GM23338 (cell line): ENCODE measurements at regions not wholly inside any gene's neighbourhood (a gene's known extent, or its start where the extent isn't known, plus 50 kb on each side); places are given as distances from the start of the nearest gene placed in this dataset.

ENCODE experiments used
- ATAC-seq: fragments of 200-7000 bp; cut with Tn5 transposase; 3 replicates; pipeline ENCODE4 v1.9.1; 2020
- DNase-seq: peaks from one replicate; pipeline ENCODE4 v3.0.0-alpha.2; 2015; ENCODE audit warnings: low spot score
- H2AFZ ChIP-seq: fragments of 200-600 bp; sonication (generic); 2 replicates; pipeline ENCODE4 v1.8.0; 2016; ENCODE audit warnings: antibody characterized with exemption, mild to moderate bottlenecking, moderate library complexity
- H3F3A ChIP-seq: fragments of 200-600 bp; sonication (generic); replicated peaks from 2 replicates; pipeline ENCODE4 v1.8.0; 2017; ENCODE audit warnings: antibody characterized with exemption, mixed run types, low read depth
- H3K27ac ChIP-seq: fragments of 200-600 bp; sonication (generic); 2 replicates; pipeline ENCODE4 v1.6.1; 2016; ENCODE audit warnings: low read depth
- H3K27me3 ChIP-seq: fragments of 200-600 bp; sonication (generic); 2 replicates; pipeline ENCODE4 v1.8.0; 2016; ENCODE audit warnings: mild to moderate bottlenecking, mixed run types, moderate library complexity; ENCODE audit not compliant: insufficient read depth
- H3K36me3 ChIP-seq: fragments of 200-600 bp; sonication (generic); 2 replicates; pipeline ENCODE4 v1.8.0; 2016; ENCODE audit warnings: mild to moderate bottlenecking; ENCODE audit not compliant: insufficient read depth
- H3K4me1 ChIP-seq: fragments of 200-600 bp; sonication (generic); 2 replicates; pipeline ENCODE4 v1.8.0; 2016; ENCODE audit warnings: mild to moderate bottlenecking, moderate library complexity; ENCODE audit not compliant: insufficient read depth
- H3K4me2 ChIP-seq: fragments of 200-600 bp; sonication (generic); 2 replicates; pipeline ENCODE4 v1.7.1; 2017; ENCODE audit warnings: mixed run types
- H3K4me3 ChIP-seq: fragments of 200-600 bp; sonication (generic); 2 replicates; pipeline ENCODE4 v1.6.1; 2016; ENCODE audit warnings: mixed run types
- H3K79me2 ChIP-seq: fragments of 200-600 bp; sonication (generic); replicated peaks from 2 replicates; pipeline ENCODE4 v1.8.0; 2017; ENCODE audit warnings: mild to moderate bottlenecking; ENCODE audit not compliant: insufficient read depth
- H3K9me2 ChIP-seq: fragments of 200-600 bp; sonication (generic); 2 replicates; pipeline ENCODE4 v1.8.0; 2017; ENCODE audit not compliant: insufficient read depth
- H4K20me1 ChIP-seq: fragments of 200-600 bp; sonication (generic); replicated peaks from 2 replicates; pipeline ENCODE4 v1.8.0; 2017; ENCODE audit warnings: mild to moderate bottlenecking; ENCODE audit not compliant: insufficient read depth
- H3K27ac Mint-ChIP-seq: 2 replicates; pipeline ENCODE4 v1.8.0; 2020; ENCODE audit warnings: inconsistent platforms, mild to moderate bottlenecking, moderate library complexity, mixed read lengths
- H3K27me3 Mint-ChIP-seq: 3 replicates; pipeline ENCODE4 v1.8.0; 2022; ENCODE audit warnings: low read depth, mild to moderate bottlenecking, moderate library complexity, mixed read lengths, inconsistent platforms; ENCODE audit not compliant: insufficient read depth, poor library complexity
- H3K36me3 Mint-ChIP-seq: 3 replicates; pipeline ENCODE4 v1.8.0; 2021; ENCODE audit warnings: low read depth, mild to moderate bottlenecking, inconsistent platforms, moderate library complexity, mixed read lengths
- H3K4me1 Mint-ChIP-seq: 3 replicates; pipeline ENCODE4 v1.8.0; 2020; ENCODE audit warnings: mild to moderate bottlenecking, inconsistent platforms, mixed read lengths
- H3K4me3 Mint-ChIP-seq: 3 replicates; pipeline ENCODE4 v1.8.0; 2021; ENCODE audit warnings: moderate library complexity, mild to moderate bottlenecking, inconsistent platforms, mixed read lengths
- H3K9me3 Mint-ChIP-seq: 3 replicates; pipeline ENCODE4 v1.8.0; 2020; ENCODE audit warnings: moderate library complexity, mild to moderate bottlenecking, inconsistent platforms, mixed read lengths
- CREB1 ChIP-seq: fragments of 250-450 bp; sonication (Bioruptor Pico); IDR thresholded peaks from 2 replicates; pipeline ENCODE4 v1.5.0; 2020; ENCODE audit warnings: low read depth, mild to moderate bottlenecking, moderate library complexity
- JUNB ChIP-seq: IDR thresholded peaks from one replicate; pipeline ENCODE4 v1.6.1; 2016; ENCODE audit warnings: antibody characterized with exemption; ENCODE audit not compliant: unreplicated experiment
- NANOG ChIP-seq: IDR thresholded peaks from 2 replicates; pipeline ENCODE4 v1.6.1; 2016; ENCODE audit warnings: antibody characterized with exemption, borderline replicate concordance
- POLR2AphosphoS5 ChIP-seq: IDR thresholded peaks from 2 replicates; pipeline ENCODE4 v1.6.1; 2016; ENCODE audit warnings: antibody characterized with exemption, low read depth
- STAT1 ChIP-seq: IDR thresholded peaks from one replicate; pipeline ENCODE4 v1.6.1; 2016; ENCODE audit warnings: antibody characterized with exemption; ENCODE audit not compliant: unreplicated experiment
- ZNF331 ChIP-seq: fragments of 250-450 bp; sonication (Bioruptor Pico); IDR thresholded peaks from 2 replicates; pipeline ENCODE4 v1.5.0; 2020; ENCODE audit warnings: low read depth, mild to moderate bottlenecking, moderate library complexity
- TF ChIP-seq, protein P1 (sequence below): IDR thresholded peaks from 2 replicates; pipeline ENCODE4 v1.6.1; 2016; ENCODE audit warnings: antibody characterized with exemption
- TF ChIP-seq, protein P2 (sequence below): fragments of 250-450 bp; sonication (Bioruptor Pico); IDR thresholded peaks from 2 replicates; pipeline ENCODE4 v1.5.0; 2020; ENCODE audit warnings: mild to moderate bottlenecking, moderate library complexity

DNA sequence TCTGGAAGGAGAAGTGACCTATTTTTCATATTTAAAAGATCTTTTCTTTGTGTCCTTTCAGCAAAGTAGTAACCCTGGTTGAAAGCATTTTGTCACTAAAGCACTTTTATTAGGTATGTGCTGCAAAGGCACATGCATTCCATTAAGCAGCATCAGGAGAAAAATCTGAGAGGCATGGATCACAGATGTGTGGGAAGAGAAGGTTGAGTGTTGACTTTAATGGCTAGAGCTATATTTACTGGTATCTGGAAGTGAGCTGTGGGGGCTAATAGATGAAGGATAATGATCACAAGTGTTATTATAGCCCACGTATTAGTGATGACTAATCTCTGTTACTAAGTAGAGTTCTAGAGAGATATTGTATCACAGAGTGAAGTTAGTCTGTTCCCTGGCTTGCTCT lies 1520.7 kb downstream of the ARAP2 start:
- H3K36me3 ChIP-seq = no peaks in the 10 kb centered on the region
- no peaks in the 10 kb centered on the region for H3K9me3 Mint-ChIP-seq
- H3K36me3 Mint-ChIP-seq = no peaks in the 10 kb centered on the region
- no peak overlapping the region for H3K4me2 ChIP-seq
- H3K4me3 Mint-ChIP-seq = no peak overlapping the region
- ATAC-seq (no peak), DNase-seq (no peak)
- peaks cover 3% of the 10 kb centered on the region; the same call in 1 of the 3 replicates for H3K4me1 Mint-ChIP-seq
- no peaks in the 10 kb centered on the region for H3K27me3 Mint-ChIP-seq
- no peaks in the 10 kb centered on the region for H3K79me2 ChIP-seq
- H3K4me3 ChIP-seq = no peak overlapping the region
- no peaks in the 10 kb centered on the region for H3K27me3 ChIP-seq
- H3K9me2 ChIP-seq = no peaks in the 10 kb centered on the region
- no peak overlapping the region for H3K27ac Mint-ChIP-seq
- TF ChIP-seq, protein P1, sequence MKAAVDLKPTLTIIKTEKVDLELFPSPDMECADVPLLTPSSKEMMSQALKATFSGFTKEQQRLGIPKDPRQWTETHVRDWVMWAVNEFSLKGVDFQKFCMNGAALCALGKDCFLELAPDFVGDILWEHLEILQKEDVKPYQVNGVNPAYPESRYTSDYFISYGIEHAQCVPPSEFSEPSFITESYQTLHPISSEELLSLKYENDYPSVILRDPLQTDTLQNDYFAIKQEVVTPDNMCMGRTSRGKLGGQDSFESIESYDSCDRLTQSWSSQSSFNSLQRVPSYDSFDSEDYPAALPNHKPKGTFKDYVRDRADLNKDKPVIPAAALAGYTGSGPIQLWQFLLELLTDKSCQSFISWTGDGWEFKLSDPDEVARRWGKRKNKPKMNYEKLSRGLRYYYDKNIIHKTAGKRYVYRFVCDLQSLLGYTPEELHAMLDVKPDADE = no peak
- TF ChIP-seq STAT1 (no peak), POLR2AphosphoS5 (no peak), ZNF331 (CRISPR knock-in tag) (no peak), CREB1 (CRISPR knock-in tag) (no peak), NANOG (no peak), JUNB (no peak)
- TF ChIP-seq, protein P2, sequence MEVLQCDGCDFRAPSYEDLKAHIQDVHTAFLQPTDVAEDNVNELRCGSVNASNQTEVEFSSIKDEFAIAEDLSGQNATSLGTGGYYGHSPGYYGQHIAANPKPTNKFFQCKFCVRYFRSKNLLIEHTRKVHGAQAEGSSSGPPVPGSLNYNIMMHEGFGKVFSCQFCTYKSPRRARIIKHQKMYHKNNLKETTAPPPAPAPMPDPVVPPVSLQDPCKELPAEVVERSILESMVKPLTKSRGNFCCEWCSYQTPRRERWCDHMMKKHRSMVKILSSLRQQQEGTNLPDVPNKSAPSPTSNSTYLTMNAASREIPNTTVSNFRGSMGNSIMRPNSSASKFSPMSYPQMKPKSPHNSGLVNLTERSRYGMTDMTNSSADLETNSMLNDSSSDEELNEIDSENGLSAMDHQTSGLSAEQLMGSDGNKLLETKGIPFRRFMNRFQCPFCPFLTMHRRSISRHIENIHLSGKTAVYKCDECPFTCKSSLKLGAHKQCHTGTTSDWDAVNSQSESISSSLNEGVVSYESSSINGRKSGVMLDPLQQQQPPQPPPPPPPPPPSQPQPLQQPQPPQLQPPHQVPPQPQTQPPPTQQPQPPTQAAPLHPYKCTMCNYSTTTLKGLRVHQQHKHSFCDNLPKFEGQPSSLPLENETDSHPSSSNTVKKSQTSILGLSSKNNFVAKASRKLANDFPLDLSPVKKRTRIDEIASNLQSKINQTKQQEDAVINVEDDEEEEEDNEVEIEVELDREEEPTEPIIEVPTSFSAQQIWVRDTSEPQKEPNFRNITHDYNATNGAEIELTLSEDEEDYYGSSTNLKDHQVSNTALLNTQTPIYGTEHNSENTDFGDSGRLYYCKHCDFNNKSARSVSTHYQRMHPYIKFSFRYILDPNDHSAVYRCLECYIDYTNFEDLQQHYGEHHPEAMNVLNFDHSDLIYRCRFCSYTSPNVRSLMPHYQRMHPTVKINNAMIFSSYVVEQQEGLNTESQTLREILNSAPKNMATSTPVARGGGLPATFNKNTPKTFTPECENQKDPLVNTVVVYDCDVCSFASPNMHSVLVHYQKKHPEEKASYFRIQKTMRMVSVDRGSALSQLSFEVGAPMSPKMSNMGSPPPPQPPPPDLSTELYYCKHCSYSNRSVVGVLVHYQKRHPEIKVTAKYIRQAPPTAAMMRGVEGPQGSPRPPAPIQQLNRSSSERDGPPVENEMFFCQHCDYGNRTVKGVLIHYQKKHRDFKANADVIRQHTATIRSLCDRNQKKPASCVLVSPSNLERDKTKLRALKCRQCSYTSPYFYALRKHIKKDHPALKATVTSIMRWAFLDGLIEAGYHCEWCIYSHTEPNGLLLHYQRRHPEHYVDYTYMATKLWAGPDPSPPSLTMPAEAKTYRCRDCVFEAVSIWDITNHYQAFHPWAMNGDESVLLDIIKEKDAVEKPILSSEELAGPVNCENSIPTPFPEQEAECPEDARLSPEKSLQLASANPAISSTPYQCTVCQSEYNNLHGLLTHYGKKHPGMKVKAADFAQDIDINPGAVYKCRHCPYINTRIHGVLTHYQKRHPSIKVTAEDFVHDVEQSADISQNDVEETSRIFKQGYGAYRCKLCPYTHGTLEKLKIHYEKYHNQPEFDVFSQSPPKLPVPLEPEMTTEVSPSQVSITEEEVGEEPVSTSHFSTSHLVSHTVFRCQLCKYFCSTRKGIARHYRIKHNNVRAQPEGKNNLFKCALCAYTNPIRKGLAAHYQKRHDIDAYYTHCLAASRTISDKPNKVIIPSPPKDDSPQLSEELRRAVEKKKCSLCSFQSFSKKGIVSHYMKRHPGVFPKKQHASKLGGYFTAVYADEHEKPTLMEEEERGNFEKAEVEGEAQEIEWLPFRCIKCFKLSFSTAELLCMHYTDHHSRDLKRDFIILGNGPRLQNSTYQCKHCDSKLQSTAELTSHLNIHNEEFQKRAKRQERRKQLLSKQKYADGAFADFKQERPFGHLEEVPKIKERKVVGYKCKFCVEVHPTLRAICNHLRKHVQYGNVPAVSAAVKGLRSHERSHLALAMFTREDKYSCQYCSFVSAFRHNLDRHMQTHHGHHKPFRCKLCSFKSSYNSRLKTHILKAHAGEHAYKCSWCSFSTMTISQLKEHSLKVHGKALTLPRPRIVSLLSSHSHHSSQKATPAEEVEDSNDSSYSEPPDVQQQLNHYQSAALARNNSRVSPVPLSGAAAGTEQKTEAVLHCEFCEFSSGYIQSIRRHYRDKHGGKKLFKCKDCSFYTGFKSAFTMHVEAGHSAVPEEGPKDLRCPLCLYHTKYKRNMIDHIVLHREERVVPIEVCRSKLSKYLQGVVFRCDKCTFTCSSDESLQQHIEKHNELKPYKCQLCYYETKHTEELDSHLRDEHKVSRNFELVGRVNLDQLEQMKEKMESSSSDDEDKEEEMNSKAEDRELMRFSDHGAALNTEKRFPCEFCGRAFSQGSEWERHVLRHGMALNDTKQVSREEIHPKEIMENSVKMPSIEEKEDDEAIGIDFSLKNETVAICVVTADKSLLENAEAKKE (CRISPR knock-in tag) = no peak
- H4K20me1 ChIP-seq = no peaks in the 10 kb centered on the region
- H3F3A ChIP-seq = no peaks in the 10 kb centered on the region
- no peak overlapping the region for H2AFZ ChIP-seq
- H3K4me1 ChIP-seq = no peaks in the 10 kb centered on the region
- H3K27ac ChIP-seq = no peak overlapping the region
